Osteocyte (in vitro differentiated cells): ENCODE measurements at regions not wholly inside any gene's neighbourhood (a gene's known extent, or its start where the extent isn't known, plus 50 kb on each side); places are given as distances from the start of the nearest gene placed in this dataset.

Experiments
- DNase-seq: peaks from one replicate; pipeline ENCODE4 v3.0.0; 2021; ENCODE audit warnings: mixed read lengths; ENCODE audit not compliant: unreplicated experiment; ENCODE audit errors: extremely low spot score
- H3K27ac Mint-ChIP-seq: one replicate; pipeline ENCODE4 v1.8.0; 2021; ENCODE audit warnings: mild to moderate bottlenecking, mixed read lengths; ENCODE audit not compliant: unreplicated experiment
- H3K27me3 Mint-ChIP-seq: one replicate; pipeline ENCODE4 v1.8.0; 2021; ENCODE audit warnings: mixed read lengths; ENCODE audit not compliant: unreplicated experiment
- H3K36me3 Mint-ChIP-seq: one replicate; pipeline ENCODE4 v1.8.0; 2021; ENCODE audit warnings: mixed read lengths; ENCODE audit not compliant: unreplicated experiment
- H3K4me1 Mint-ChIP-seq: one replicate; pipeline ENCODE4 v1.8.0; 2021; ENCODE audit warnings: mixed read lengths; ENCODE audit not compliant: unreplicated experiment
- H3K4me3 Mint-ChIP-seq: one replicate; pipeline ENCODE4 v1.8.0; 2021; ENCODE audit warnings: mild to moderate bottlenecking, moderate library complexity, mixed read lengths; ENCODE audit not compliant: unreplicated experiment
- H3K9me3 Mint-ChIP-seq: one replicate; pipeline ENCODE4 v1.8.0; 2021; ENCODE audit warnings: mixed read lengths; ENCODE audit not compliant: unreplicated experiment
- CTCF ChIP-seq: fragments of 200-600 bp; sonication (generic); IDR thresholded peaks from 2 replicates; pipeline ENCODE4 v1.5.0; 2021; ENCODE audit warnings: antibody characterized with exemption, mild to moderate bottlenecking, moderate library complexity

DNA sequence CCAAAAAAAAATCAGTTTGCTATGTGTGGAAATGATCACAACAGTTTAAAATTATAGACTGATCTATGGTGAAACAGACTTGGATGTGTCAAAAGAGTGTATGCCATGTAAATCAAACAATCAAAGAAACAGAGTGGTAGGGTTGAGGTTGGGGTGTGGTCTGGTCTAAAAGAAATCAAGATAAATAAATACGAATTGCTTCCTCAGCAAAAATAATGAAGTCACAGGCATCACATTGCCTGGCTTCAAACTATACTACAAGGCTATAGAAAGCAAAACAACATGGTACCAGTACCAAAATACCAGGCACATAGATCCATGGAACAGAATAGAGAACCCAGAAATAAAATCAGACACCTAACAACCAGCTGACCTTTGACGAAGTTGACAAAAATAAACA, 1796.9 kb downstream of the NCAM2 start:
- Mint-ChIP-seq H3K9me3 (no peaks in the 10 kb centered on the region), H3K36me3 (no peaks in the 10 kb centered on the region), H3K27ac (no peak overlapping the region), H3K4me3 (no peak overlapping the region), H3K4me1 (no peaks in the 10 kb centered on the region), H3K27me3 (no peaks in the 10 kb centered on the region)
- DNase-seq = no peak
- TF ChIP-seq CTCF = no peak

- no peaks in the 10 kb centered on the region for H3K27me3 Mint-ChIP-seq
- H3K4me1 Mint-ChIP-seq = no peaks in the 10 kb centered on the region
- no peak overlapping the region for H3K4me3 Mint-ChIP-seq
- H3K9me3 Mint-ChIP-seq = no peaks in the 10 kb centered on the region
- H3K27ac Mint-ChIP-seq = no peak overlapping the region
- no peak for TF ChIP-seq CTCF
- no peak for DNase-seq
- no peaks in the 10 kb centered on the region for H3K36me3 Mint-ChIP-seq
These were observed 1797.4 kb downstream of the NCAM2 start for GRCh38 chr21:22795644-22796043.

DNA sequence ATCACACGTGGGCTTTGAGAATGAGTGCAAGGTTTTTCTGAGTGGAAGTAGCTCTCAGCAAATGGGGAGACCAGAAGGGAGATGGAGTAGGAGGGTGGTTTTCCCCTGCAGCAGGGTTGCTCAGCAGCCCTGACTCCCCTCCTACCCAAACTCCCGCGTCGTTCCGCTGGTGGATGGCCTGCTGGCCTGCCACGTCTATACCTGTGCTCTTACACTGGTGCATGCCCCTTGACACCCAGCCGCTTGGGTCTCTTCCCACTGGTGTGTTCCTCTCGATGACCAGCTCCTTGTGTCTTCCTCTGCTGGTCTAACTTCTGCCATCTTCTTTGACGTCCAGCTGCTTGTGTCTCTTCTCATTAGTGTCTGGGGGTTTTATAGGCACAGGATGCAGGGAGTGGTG, 1797.9 kb downstream of the NCAM2 start:
- H3K4me3 Mint-ChIP-seq = no peak overlapping the region
- H3K36me3 Mint-ChIP-seq = no peaks in the 10 kb centered on the region
- no peak for DNase-seq

DNA sequence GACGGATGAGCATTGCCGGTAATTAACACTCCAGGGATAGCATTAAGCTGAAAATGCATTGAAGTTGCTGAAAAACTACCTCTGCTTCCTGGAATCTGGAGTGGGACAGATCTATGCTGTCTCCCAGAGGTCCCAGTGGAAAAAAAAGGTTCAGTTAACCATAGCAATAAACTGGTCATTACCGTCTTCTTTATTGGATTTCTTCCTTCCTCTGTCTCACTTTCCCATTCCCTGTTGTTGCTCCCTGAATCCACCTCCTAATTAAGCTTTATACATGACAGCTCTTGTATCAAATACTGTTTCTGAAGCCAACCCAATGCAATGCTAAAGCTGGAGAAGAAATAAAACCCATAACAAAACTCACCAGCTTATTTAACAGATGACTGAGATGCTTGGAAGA, 1805.9 kb downstream of the NCAM2 start:
- no peak overlapping the region for H3K27ac Mint-ChIP-seq
- no peaks in the 10 kb centered on the region for H3K4me1 Mint-ChIP-seq
- H3K36me3 Mint-ChIP-seq = no peaks in the 10 kb centered on the region
- no peak for TF ChIP-seq CTCF
- no peak overlapping the region for H3K4me3 Mint-ChIP-seq
- no peak for DNase-seq
- H3K9me3 Mint-ChIP-seq = no peaks in the 10 kb centered on the region
- H3K27me3 Mint-ChIP-seq = no peaks in the 10 kb centered on the region

More for the DNA sequence above, 1797.9 kb downstream of the NCAM2 start:
- Mint-ChIP-seq H3K9me3 (no peaks in the 10 kb centered on the region), H3K4me1 (no peaks in the 10 kb centered on the region), H3K27me3 (no peaks in the 10 kb centered on the region), H3K27ac (no peak overlapping the region)
- no peak for TF ChIP-seq CTCF

DNA sequence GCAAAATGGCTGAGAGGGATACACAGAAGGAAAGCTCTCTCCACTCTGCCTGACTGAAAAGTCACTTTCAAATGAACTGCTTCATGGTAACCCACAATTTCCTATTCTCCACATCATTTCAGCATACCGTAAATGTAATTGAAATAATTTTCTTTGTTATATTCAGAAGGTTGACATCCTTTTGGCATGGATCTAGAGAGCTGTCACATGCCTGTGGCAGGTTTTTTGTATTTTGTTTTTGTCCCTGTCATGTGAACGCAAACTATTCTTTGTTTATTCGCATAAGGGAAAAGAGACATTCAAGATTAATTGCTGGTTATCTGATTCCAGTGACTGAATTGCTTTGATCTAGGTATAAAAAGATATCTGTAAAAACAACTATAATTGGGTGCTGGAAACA, 1808.1 kb downstream of the NCAM2 start:
- no peaks in the 10 kb centered on the region for H3K36me3 Mint-ChIP-seq
- no peak for TF ChIP-seq CTCF
- DNase-seq = no peak
- no peaks in the 10 kb centered on the region for H3K4me1 Mint-ChIP-seq
- no peaks in the 10 kb centered on the region for H3K27me3 Mint-ChIP-seq
- no peak overlapping the region for H3K27ac Mint-ChIP-seq
- H3K9me3 Mint-ChIP-seq = no peaks in the 10 kb centered on the region
- H3K4me3 Mint-ChIP-seq = no peak overlapping the region
